ENCODE measurements at regions not wholly inside any gene's neighbourhood (a gene's known extent, or its start where the extent isn't known, plus 50 kb on each side); places are given as distances from the start of the nearest gene placed in this dataset.

- intact Hi-C loops (cut with micrococcal nuclease; ENCODE audit: unreplicated experiment), result no loop called here
- Histone ChIP-seq H3K36me3 (ENCODE audit: control insufficient read depth, insufficient read depth, low read length) (no peaks in the 10 kb centered on the region), H3K27me3 (ENCODE audit: control insufficient read depth, insufficient read depth, low read length) (no peaks in the 10 kb centered on the region), H3K4me3 (ENCODE audit: low read depth in 2 of 2, low read length in 2 of 2) (no peak overlapping the region), H3K4me1 (ENCODE audit: control insufficient read depth, insufficient read depth, low read length) (peaks cover 30% of the 10 kb centered on the region), H3K9me3 (ENCODE audit: control insufficient read depth, insufficient read depth, low read depth, low read length) (no peaks in the 10 kb centered on the region), H3K27ac (ENCODE audit: low read length) (peak overlapping the region; percentile 55)
- CTCF ChIA-PET, result interaction anchor here (0.6 kb wide), 1 partner anchor 141 kb away, joined by 3 read pairs; no protein-coding TSS in a partner anchor
- POLR2A ChIA-PET, result no interaction called here
- TF ChIP-seq REST (IDR thresholded peaks at IDR 0.05; ENCODE audit: insufficient read depth in 1 of 2, low read depth in 2 of 2, low read length in 1 of 2) (no peak), TCF7L2 (IDR thresholded peaks at IDR 0.05; ENCODE audit: low read depth, low read length) (no peak), CTCF (IDR thresholded peaks at IDR 0.05) (no peak), SIN3A (IDR thresholded peaks at IDR 0.05; ENCODE audit: borderline replicate concordance, insufficient read depth, low read depth, low read length) (no peak), POLR2AphosphoS5 (IDR thresholded peaks at IDR 0.05; ENCODE audit: low read depth, low read length) (no peak)
- DNase-seq (ENCODE audit: low read depth, low spot score), result no peak
- no TSS peak for BruUV-seq (replicated peaks)
- ATAC-seq, result no peak
- in situ Hi-C loops (cut with HindIII; ENCODE audit: low pct_unique_long_range_greater_than_20kb, low sequenced_read_pairs), result no loop called here
These were observed 204.9 kb downstream of the SOX4 start for GRCh38 chr6:21798468-21798867.

- TF ChIP-seq POLR2AphosphoS5 (IDR thresholded peaks at IDR 0.05; ENCODE audit: low read depth, low read length), result no peak
- BruUV-seq (replicated peaks), result no TSS peak
- ChIA-PET CTCF (no interaction called here), POLR2A (no interaction called here)
- Histone ChIP-seq H3K9me3 (ENCODE audit: control insufficient read depth, insufficient read depth, low read depth, low read length) (no peaks in the 10 kb centered on the region), H3K4me3 (ENCODE audit: low read depth in 2 of 2, low read length in 2 of 2) (no peak overlapping the region), H3K27ac (ENCODE audit: low read length) (peak overlapping the region; percentile 89), H3K27me3 (ENCODE audit: control insufficient read depth, insufficient read depth, low read length) (no peaks in the 10 kb centered on the region), H3K4me1 (ENCODE audit: control insufficient read depth, insufficient read depth, low read length) (peaks cover 30% of the 10 kb centered on the region), H3K36me3 (ENCODE audit: control insufficient read depth, insufficient read depth, low read length) (no peaks in the 10 kb centered on the region)
- intact Hi-C loops (cut with micrococcal nuclease; ENCODE audit: unreplicated experiment), result loop anchor here (10.0 kb wide), 1 partner anchor 206 kb away; the partner anchor contains the start of gene SOX4
- DNase-seq (ENCODE audit: low read depth, low spot score) (no peak), ATAC-seq (peak; percentile 66)
- in situ Hi-C loops (cut with HindIII; ENCODE audit: low pct_unique_long_range_greater_than_20kb, low sequenced_read_pairs), result no loop called here
These were observed 206.8 kb downstream of the SOX4 start for GRCh38 chr6:21800330-21800729.

- in situ Hi-C loops (cut with HindIII; ENCODE audit: low pct_unique_long_range_greater_than_20kb, low sequenced_read_pairs), result no loop called here
- H3K4me3 ChIP-seq (ENCODE audit: low read depth in 2 of 2, low read length in 2 of 2), result 0 out of 4 replicates have a peak overlapping the region, but pooled peaks of 1 of the 2 experiments have one; percentile 0
- POLR2A ChIA-PET, result interaction anchor here (1.0 kb wide), 1 partner anchor 207 kb away, joined by 9 read pairs; the partner anchor contains the start of gene SOX4
- ATAC-seq, result peak; percentile 97
- H3K4me1 ChIP-seq (ENCODE audit: control insufficient read depth, insufficient read depth, low read length), result peaks cover 30% of the 10 kb centered on the region
- intact Hi-C loops (cut with micrococcal nuclease; ENCODE audit: unreplicated experiment), result loop anchor here (10.0 kb wide), 1 partner anchor 206 kb away; the partner anchor contains the start of gene SOX4
- H3K36me3 ChIP-seq (ENCODE audit: control insufficient read depth, insufficient read depth, low read length), result no peaks in the 10 kb centered on the region
- DNase-seq (ENCODE audit: low read depth, low spot score), result peak; percentile 86
- no peak for TF ChIP-seq TCF7L2 (IDR thresholded peaks at IDR 0.05; ENCODE audit: low read depth, low read length)
- TF ChIP-seq CTCF (IDR thresholded peaks at IDR 0.05), result no peak
- no peak for TF ChIP-seq SIN3A (IDR thresholded peaks at IDR 0.05; ENCODE audit: borderline replicate concordance, insufficient read depth, low read depth, low read length)
- TF ChIP-seq REST (IDR thresholded peaks at IDR 0.05; ENCODE audit: insufficient read depth in 1 of 2, low read depth in 2 of 2, low read length in 1 of 2), result no peak
- TF ChIP-seq POLR2AphosphoS5 (IDR thresholded peaks at IDR 0.05; ENCODE audit: low read depth, low read length), result no peak
- CTCF ChIA-PET, result no interaction called here
- no TSS peak for BruUV-seq (replicated peaks)
- no peaks in the 10 kb centered on the region for H3K27me3 ChIP-seq (ENCODE audit: control insufficient read depth, insufficient read depth, low read length)
- peak overlapping the region; percentile 89 for H3K27ac ChIP-seq (ENCODE audit: low read length)
- H3K9me3 ChIP-seq (ENCODE audit: control insufficient read depth, insufficient read depth, low read depth, low read length), result no peaks in the 10 kb centered on the region
These were observed 207.4 kb downstream of the SOX4 start for GRCh38 chr6:21800948-21801438.
